HEK293T (cell line): ENCODE measurements at regions not wholly inside any gene's neighbourhood (a gene's known extent, or its start where the extent isn't known, plus 50 kb on each side); places are given as distances from the start of the nearest gene placed in this dataset.

Source experiments
- CTCF ChIA-PET: fragments of 350-600 bp; formaldehyde crosslinking; extraction: SDS; loops from one replicate; lab custom pipeline; 2021; ENCODE audit warnings: antibody characterized with exemption, inconsistent platforms; lab: Yijun Ruan, JAX
- POLR2A ChIA-PET: fragments of 350-600 bp; formaldehyde crosslinking; extraction: SDS; loops from one replicate; lab custom pipeline; 2020; ENCODE audit warnings: antibody characterized with exemption, inconsistent platforms; lab: Yijun Ruan, JAX
- DNase-seq: peaks from one replicate; pipeline ENCODE4 v3.0.0; 2012; ENCODE audit warnings: mixed read lengths; ENCODE audit errors: extremely low spot score
- ARNT ChIP-seq: fragments of 450-650 bp; IDR thresholded peaks from 2 replicates; pipeline ENCODE4 v1.6.1; 2017; ENCODE audit warnings: mild to moderate bottlenecking
- BHLHE40 ChIP-seq: fragments of 450-650 bp; IDR thresholded peaks from 2 replicates; pipeline ENCODE4 v1.6.1; 2016; ENCODE audit warnings: mild to moderate bottlenecking, moderate library complexity, borderline replicate concordance
- CTBP1 ChIP-seq: fragments of 450-650 bp; IDR thresholded peaks from 2 replicates; pipeline ENCODE4 v1.6.1; 2016; ENCODE audit warnings: borderline replicate concordance
- ELF4 ChIP-seq: fragments of 450-650 bp; IDR thresholded peaks from 2 replicates; pipeline ENCODE4 v1.6.1; 2017; ENCODE audit warnings: antibody characterized with exemption
- FOXA1 ChIP-seq: fragments of 450-650 bp; IDR thresholded peaks from 2 replicates; pipeline ENCODE4 v1.6.1; 2016; ENCODE audit warnings: mild to moderate bottlenecking
- FOXK2 ChIP-seq: fragments of 450-650 bp; IDR thresholded peaks from 2 replicates; pipeline ENCODE4 v1.6.1; 2016; ENCODE audit warnings: mild to moderate bottlenecking
- FOXM1 ChIP-seq: fragments of 450-650 bp; IDR thresholded peaks from 2 replicates; pipeline ENCODE4 v1.6.1; 2017; ENCODE audit warnings: mild to moderate bottlenecking, borderline replicate concordance
- HDGF ChIP-seq: fragments of 450-650 bp; IDR thresholded peaks from 2 replicates; pipeline ENCODE4 v1.6.1; 2017; ENCODE audit warnings: antibody characterized with exemption, borderline replicate concordance
- L3MBTL2 ChIP-seq: fragments of 450-650 bp; conservative IDR thresholded peaks from 2 replicates; pipeline ENCODE4 v1.6.1; 2016; ENCODE audit warnings: mild to moderate bottlenecking
- LEF1 ChIP-seq: fragments of 450-650 bp; IDR thresholded peaks from 2 replicates; pipeline ENCODE4 v1.6.1; 2017; ENCODE audit warnings: mild to moderate bottlenecking, borderline replicate concordance
- NFRKB ChIP-seq: fragments of 450-650 bp; IDR thresholded peaks from 2 replicates; pipeline ENCODE4 v1.6.1; 2016; ENCODE audit warnings: mild to moderate bottlenecking, moderate library complexity
- SP1 ChIP-seq: fragments of 450-650 bp; IDR thresholded peaks from 2 replicates; pipeline ENCODE4 v1.6.1; 2017
- SUZ12 ChIP-seq: fragments of 450-650 bp; IDR thresholded peaks from 2 replicates; pipeline ENCODE4 v1.6.1; 2016; ENCODE audit warnings: mild to moderate bottlenecking
- TARDBP ChIP-seq: fragments of 450-650 bp; IDR thresholded peaks from 2 replicates; pipeline ENCODE4 v1.6.1; 2016
- ZNF384 ChIP-seq: fragments of 450-650 bp; IDR thresholded peaks from 2 replicates; pipeline ENCODE4 v1.6.1; 2016
- TF ChIP-seq, protein P1 (sequence below): fragments of 450-650 bp; IDR thresholded peaks from 2 replicates; pipeline ENCODE4 v1.6.1; 2016

GRCh38 chr7:24019841-24020240 is 264.1 kb upstream of the NPY start:
- POLR2A ChIA-PET = no interaction called here
- CTCF ChIA-PET = no interaction called here
- DNase-seq = no peak
- TF ChIP-seq TARDBP = no peak
- TF ChIP-seq, protein P1, sequence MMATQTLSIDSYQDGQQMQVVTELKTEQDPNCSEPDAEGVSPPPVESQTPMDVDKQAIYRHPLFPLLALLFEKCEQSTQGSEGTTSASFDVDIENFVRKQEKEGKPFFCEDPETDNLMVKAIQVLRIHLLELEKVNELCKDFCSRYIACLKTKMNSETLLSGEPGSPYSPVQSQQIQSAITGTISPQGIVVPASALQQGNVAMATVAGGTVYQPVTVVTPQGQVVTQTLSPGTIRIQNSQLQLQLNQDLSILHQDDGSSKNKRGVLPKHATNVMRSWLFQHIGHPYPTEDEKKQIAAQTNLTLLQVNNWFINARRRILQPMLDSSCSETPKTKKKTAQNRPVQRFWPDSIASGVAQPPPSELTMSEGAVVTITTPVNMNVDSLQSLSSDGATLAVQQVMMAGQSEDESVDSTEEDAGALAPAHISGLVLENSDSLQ = no peak
- no peak for TF ChIP-seq FOXK2
- no peak for TF ChIP-seq HDGF
- TF ChIP-seq FOXA1 = no peak
- TF ChIP-seq ELF4 = no peak

DNA sequence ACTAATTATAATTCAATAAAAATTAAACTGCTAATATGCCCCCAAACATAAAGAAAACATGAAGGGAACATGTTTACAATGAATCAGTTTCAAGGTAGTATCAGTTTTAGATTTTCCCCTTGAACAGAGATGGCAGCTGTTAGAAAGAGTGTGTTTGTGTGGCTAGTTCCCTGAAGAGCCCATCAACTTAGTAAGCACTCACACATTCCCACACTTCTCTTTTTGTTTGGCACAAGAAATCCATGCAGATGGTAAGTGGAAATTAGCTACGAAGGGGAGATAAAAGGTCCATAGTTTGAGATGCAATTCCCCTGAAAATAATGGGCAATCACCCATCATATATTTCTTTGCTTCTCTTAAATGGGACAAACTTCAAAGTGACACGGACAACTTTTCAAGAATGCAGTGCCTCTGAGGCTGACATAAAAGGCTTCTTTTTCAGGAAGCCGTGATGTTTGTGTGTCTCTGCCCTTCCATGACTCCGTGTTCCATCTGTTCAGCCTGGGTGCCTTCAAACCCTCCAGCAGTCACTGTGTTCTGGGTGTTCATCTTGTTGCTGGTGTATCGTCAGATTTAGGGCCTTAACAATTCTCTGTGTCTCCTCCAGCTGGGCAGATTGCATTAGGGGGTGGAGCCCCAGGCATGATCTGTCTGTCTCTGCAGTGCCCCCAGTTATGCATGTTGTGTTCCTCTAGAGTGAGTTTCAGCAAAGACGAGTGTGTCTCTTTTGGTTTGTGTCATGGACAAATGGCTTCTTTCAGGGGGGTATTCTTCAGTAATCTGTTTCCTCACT is 259.5 kb upstream of the NPY start:
- ChIA-PET POLR2A (no interaction called here), CTCF (no interaction called here)
- no peak for DNase-seq
- TF ChIP-seq TARDBP = no peak
- no peak for TF ChIP-seq ZNF384
- no peak for TF ChIP-seq ARNT
- no peak for TF ChIP-seq NFRKB
- TF ChIP-seq LEF1 = no peak
- TF ChIP-seq ELF4 = no peak
- TF ChIP-seq SP1 = no peak
- TF ChIP-seq FOXK2 = no peak
- no peak for TF ChIP-seq FOXA1
- TF ChIP-seq L3MBTL2 = no peak
- TF ChIP-seq FOXM1 = no peak
- no peak for TF ChIP-seq SUZ12
- no peak for TF ChIP-seq CTBP1
- TF ChIP-seq, protein P1 = no peak
- TF ChIP-seq BHLHE40 = no peak
- TF ChIP-seq HDGF = no peak

- ChIA-PET CTCF (no interaction called here), POLR2A (interaction anchor here (0.7 kb wide), 1 partner anchor 517 kb away, joined by 3 read pairs; no protein-coding TSS in a partner anchor)
- TF ChIP-seq CTBP1 = no peak
- no peak for TF ChIP-seq ARNT
- no peak for TF ChIP-seq SUZ12
- TF ChIP-seq ZNF384 = no peak
- TF ChIP-seq LEF1 = no peak
- no peak for TF ChIP-seq HDGF
- no peak for TF ChIP-seq L3MBTL2
- no peak for TF ChIP-seq ELF4
- DNase-seq = no peak
These were observed 258.9 kb upstream of the NPY start for GRCh38 chr7:24025094-24025493.

GRCh38 chr7:24025765-24026164 is 258.2 kb upstream of the NPY start:
- POLR2A ChIA-PET = interaction anchor here (0.7 kb wide), 1 partner anchor 518 kb away, joined by 3 read pairs; no protein-coding TSS in a partner anchor
- CTCF ChIA-PET = no interaction called here
- no peak for TF ChIP-seq ELF4
- no peak for TF ChIP-seq FOXA1
- TF ChIP-seq LEF1 = no peak
- no peak for TF ChIP-seq CTBP1
- TF ChIP-seq SUZ12 = no peak
- TF ChIP-seq, protein P1 = no peak
- TF ChIP-seq ZNF384 = no peak
- no peak for TF ChIP-seq SP1
- no peak for TF ChIP-seq BHLHE40
- TF ChIP-seq NFRKB = no peak
- TF ChIP-seq TARDBP = no peak
- TF ChIP-seq ARNT = no peak
- no peak for TF ChIP-seq L3MBTL2
- no peak for TF ChIP-seq HDGF
- TF ChIP-seq FOXK2 = no peak
- TF ChIP-seq FOXM1 = no peak
- DNase-seq = no peak

GRCh38 chr7:24026351-24026750 is 257.6 kb upstream of the NPY start:
- CTCF ChIA-PET = no interaction called here

DNA sequence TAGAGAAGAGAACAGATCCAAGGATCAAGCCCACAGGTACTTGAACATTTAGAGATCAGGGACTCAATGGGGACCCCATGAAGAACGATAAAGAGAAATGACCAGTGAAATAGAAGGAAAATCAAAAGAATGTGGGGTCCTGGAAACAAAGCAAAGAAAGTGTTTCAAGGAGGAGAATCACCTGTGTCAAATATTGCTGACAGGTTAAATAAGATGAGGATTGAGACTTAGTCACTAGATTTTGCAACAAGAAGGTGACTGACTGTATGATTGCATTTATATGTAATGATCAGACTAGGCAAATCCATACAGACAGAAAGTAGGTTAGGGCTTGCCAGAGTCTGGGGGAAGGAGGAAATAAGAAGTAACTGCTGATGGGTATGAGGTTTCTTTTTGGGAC is 254.9 kb upstream of the NPY start:
- no peak for DNase-seq
- ChIA-PET CTCF (no interaction called here), POLR2A (no interaction called here)
- no peak for TF ChIP-seq SUZ12
- TF ChIP-seq FOXK2 = no peak
- TF ChIP-seq, protein P1 = no peak
- TF ChIP-seq HDGF = no peak
- TF ChIP-seq FOXA1 = no peak
- no peak for TF ChIP-seq ZNF384
- TF ChIP-seq BHLHE40 = no peak
- TF ChIP-seq NFRKB = no peak
- no peak for TF ChIP-seq SP1
- TF ChIP-seq CTBP1 = no peak
- no peak for TF ChIP-seq L3MBTL2
- TF ChIP-seq TARDBP = no peak
- TF ChIP-seq ARNT = no peak

More at GRCh38 chr7:24026351-24026750, 257.6 kb upstream of the NPY start:
- POLR2A ChIA-PET = no interaction called here
- TF ChIP-seq LEF1 = no peak
- no peak for TF ChIP-seq HDGF
- TF ChIP-seq TARDBP = no peak
- TF ChIP-seq ARNT = no peak
- no peak for TF ChIP-seq CTBP1
- TF ChIP-seq SP1 = no peak
- no peak for TF ChIP-seq L3MBTL2
- TF ChIP-seq SUZ12 = no peak
- no peak for TF ChIP-seq FOXK2
- TF ChIP-seq ELF4 = no peak
- DNase-seq = no peak
